Medulla oblongata (tissue), 1 donor: ENCODE measurements at regions not wholly inside any gene's neighbourhood (a gene's known extent, or its start where the extent isn't known, plus 50 kb on each side); places are given as distances from the start of the nearest gene placed in this dataset.

ENCODE experiments used
- DNase-seq: peaks from one replicate; pipeline ENCODE4 v3.0.0-alpha.2; 2015; ENCODE audit errors: extremely low spot score

- DNase-seq, result no peak
Measured at GRCh38 chr12:118850244-118850825, 131.0 kb upstream of the SRRM4 start.

GRCh38 chr12:118851891-118852290, 129.4 kb upstream of the SRRM4 start:
- no peak for DNase-seq

GRCh38 chr12:118853634-118854033, 127.7 kb upstream of the SRRM4 start:
- DNase-seq, result peak; percentile 10

GRCh38 chr12:118855858-118856257, 125.5 kb upstream of the SRRM4 start:
- DNase-seq, result no peak

- no peak for DNase-seq
Measured at GRCh38 chr12:118866346-118866745, 115.0 kb upstream of the SRRM4 start.

GRCh38 chr12:118870551-118870950, 110.8 kb upstream of the SRRM4 start:
- DNase-seq, result no peak

- no peak for DNase-seq
Measured at GRCh38 chr12:118874698-118875548, 106.4 kb upstream of the SRRM4 start.

GRCh38 chr12:118880720-118881493, 100.4 kb upstream of the SRRM4 start:
- no peak for DNase-seq

- DNase-seq, result no peak
Measured at GRCh38 chr12:118884226-118884625, 97.1 kb upstream of the SRRM4 start.

- DNase-seq, result no peak
Measured at GRCh38 chr12:118900993-118901392, 80.3 kb upstream of the SRRM4 start.

GRCh38 chr12:118908811-118909210, 72.5 kb upstream of the SRRM4 start:
- no peak for DNase-seq

GRCh38 chr12:118912697-118913270, 68.6 kb upstream of the SRRM4 start:
- no peak for DNase-seq

- no peak for DNase-seq
Measured at GRCh38 chr12:118921761-118922160, 59.6 kb upstream of the SRRM4 start.

GRCh38 chr12:118922405-118922804, 58.9 kb upstream of the SRRM4 start:
- DNase-seq, result no peak

GRCh38 chr12:118925407-118925806, 55.9 kb upstream of the SRRM4 start:
- peak; percentile 4 for DNase-seq

- no peak for DNase-seq
Measured at GRCh38 chr12:118925826-118926225, 55.5 kb upstream of the SRRM4 start.
